RKO (cell line): ENCODE measurements at regions not wholly inside any gene's neighbourhood (a gene's known extent, or its start where the extent isn't known, plus 50 kb on each side); places are given as distances from the start of the nearest gene placed in this dataset.
"Not testable (repeated sequence)": the region's sequence is repeated elsewhere in the genome, so short reads cannot be mapped to it uniquely, and the experiment has no call there.

Experiments used
- DNase-seq: peaks from one replicate; pipeline ENCODE4 v3.0.0-alpha.2; 2016; ENCODE audit warnings: low spot score

- no peak for DNase-seq
Observed at GRCh38 chr4:7141151-7141834, 51.0 kb upstream of the SORCS2 start.

DNA sequence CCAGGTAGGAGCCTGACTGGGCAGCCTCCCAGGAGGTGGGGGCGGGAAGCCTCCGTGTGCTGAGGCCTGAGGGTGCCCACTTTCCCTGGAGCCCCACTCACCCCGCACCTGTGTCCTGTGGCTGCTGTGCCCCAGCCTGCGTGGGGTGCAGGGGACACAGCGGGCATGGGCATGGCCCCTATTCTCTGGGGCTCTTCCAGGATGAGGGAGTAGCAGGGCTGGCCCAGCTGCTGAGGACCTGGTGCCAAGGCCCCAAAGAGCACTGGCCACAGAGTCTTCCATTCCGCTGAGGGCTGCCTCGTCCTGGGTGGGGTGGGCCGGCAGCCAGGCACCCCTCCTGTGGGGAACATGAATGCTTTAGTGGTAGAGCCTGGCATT lies 51.7 kb upstream of the SORCS2 start:
- DNase-seq, result no peak

GRCh38 chr4:7140062-7140691 lies 52.2 kb upstream of the SORCS2 start:
- no peak for DNase-seq

DNA sequence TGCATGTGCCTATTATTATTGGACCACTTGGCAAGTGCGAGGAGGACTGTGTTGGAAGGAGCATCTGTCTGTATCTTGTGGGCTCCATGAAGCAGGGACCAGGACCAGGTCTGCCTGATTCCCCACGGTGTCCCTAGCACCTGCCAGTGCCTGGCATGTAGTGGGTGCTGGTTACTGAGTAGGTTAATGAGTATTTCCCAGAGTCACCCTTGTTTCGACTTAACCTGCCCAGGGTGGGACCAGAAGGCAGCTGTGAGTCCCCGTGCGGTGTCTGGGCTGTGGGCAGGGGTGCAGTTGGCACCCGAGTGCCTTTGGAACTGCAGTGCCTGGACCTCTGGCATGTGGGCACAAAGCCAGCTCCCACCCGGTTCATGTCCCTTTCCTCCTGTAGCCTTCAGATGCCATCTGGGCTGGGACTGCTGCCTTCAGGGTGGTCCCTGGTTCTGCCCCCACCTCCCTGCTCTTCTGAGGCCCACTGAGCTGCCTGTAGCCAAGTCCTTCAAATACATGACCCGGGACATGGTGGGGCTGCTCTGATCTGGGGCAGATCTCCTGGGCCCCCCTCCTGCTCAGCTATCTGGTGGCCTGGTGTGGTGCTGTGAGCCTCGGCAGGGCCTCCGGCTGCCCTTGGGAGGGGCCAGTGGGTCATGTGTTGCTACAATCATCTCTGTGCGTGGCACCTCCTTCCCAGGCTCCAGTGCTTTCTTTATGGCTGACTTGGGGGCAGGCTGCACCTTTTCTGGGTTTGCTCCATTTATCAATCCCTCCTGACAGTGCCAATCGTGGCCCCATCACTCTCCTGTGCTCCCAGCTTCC lies 53.0 kb upstream of the SORCS2 start:
- no peak for DNase-seq

- no peak for DNase-seq
Observed at GRCh38 chr4:7138223-7139166, 53.8 kb upstream of the SORCS2 start.

DNA sequence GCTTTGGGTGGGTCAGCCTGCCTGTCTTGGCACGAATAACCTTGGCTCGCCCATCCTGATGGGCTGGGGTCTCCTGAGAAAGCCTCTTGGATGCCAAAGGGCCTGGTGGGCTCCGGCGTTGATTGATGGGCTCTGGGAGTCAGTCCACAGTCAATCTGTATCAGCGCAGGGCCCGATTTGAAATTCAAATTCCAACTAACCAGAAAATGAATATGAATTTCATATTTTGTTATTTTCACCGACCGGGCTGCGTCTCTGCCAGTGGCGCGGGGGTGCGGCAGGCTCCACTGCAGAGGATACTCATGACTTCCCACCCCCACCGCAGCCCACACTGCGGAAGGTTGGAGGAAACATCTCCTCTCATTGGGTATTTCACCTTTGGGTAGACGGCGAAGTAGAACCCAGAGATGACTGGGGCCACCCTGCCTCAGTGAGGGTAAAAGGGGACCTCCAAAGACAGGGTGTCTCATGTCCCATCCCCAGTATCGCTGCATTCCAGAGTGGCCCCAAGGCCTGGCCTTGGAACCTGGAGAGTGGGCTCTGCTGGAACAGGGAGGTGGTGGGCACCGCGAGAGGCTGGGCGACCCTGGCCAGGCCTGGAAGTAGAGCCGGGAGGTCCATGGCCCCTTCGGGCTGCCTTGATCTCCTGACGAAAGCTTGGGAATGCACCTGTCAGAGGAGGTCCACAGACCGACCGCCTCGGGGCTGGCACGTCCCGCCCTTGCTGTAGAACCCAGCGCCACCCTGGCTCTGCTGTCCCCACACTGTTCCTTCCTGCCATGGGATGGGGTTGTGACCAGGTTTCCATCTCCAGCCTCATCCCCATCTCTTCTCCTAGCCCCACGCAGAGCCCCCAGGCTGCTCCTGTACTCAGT lies 54.8 kb upstream of the SORCS2 start:
- no peak for DNase-seq

DNA sequence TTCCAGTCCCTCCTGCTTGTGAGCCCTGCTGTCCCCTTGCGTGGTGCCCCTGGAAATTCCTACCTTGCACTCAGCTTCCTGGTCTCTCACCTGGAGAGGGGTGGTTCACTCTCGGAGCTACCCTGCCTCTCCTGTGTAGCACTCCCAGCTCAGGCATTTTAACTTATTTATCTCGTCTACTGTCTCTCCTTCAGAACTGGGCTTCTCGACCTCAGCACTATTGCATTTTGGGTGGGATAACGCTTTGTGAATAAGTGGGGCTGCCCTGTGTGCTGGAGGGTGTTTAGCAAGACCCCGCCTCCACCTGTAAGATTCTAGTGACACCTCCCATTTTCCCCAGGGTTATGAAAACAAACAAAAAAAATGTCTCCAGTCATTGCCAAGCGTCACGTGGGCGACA lies 56.0 kb upstream of the SORCS2 start:
- no peak for DNase-seq

GRCh38 chr4:7135389-7135746 lies 57.0 kb upstream of the SORCS2 start:
- DNase-seq, result no peak

GRCh38 chr4:7134737-7135388 lies 57.5 kb upstream of the SORCS2 start:
- no peak for DNase-seq

DNA sequence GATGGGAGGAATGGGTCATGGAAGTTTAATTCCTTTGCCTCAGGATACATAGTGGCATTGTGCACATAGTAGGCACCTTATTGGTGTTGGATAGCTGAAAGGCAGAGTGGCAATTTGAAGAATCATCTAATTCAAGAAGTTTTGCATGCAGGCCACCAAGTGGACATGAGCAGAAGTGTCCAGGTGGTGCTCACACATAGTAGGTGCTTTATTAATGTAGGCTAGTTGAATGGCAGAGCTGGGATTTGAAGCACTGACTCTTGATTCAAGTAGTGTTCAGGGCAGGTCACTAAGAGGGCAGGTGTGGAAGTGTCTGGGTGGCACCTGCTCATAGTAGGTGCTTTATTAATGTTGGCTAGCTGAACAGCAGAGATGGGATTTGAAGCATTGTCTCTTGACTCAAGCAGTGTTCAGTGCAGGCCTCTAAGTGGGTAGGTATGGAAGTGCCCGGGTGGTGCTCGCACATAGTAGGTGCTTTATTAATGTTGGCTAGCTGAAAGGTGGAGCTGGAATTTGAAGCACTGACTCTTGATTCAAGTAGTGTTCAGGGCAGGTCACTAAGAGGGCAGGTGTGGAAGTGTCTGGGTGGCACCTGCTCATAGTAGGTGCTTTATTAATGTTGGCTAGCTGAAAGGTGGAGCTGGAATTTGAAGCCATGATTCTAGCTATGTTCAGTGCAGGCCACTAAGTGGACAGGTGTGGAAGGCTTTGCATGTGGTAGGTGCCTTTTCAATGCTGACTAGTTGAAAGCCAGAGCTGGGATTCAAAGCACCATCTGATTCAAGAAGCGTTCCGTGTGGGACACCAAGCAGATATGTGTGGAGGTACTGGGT lies 58.3 kb upstream of the SORCS2 start:
- not testable (repeated sequence) for DNase-seq

DNA sequence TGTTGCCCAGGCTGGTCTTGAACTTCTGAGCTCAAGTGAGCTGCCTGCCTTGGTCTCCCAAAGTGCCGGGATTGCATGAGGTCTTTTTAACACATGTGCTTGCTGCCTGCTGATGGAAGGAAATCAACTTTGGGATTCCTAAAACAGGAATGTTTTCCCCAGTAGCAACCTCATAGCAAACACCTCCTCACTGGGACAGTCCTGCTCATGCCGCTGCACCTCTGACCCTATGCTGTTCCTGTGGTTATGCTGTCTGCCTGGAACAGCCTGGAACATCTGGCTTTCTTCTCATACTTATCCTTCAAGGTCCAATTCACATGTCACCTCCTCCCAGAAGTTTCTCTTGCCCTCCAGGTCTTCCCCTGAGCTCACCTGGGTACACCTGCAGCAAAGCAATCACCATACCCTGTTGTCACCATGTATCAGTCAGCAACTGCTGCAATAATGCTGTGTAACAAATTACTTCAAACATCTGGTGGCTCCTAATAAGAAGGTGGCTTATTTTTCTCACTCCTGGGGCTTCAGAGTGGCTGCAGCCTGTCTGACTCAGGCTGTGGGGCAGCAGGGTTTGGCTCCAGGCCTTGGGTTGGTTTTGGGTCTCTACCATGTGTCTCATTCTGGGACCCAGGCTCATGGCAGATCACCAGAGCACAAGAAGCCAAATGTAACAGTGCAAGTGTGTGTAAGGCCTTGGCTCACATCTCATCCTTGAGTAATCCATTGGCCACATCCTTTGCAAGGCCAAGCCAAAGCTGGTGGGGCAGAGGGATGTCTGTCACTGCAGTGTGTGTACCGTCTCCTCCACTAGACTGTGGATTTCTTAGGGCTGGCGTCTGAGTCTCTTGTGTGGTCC lies 59.4 kb upstream of the SORCS2 start:
- no peak for DNase-seq

DNA sequence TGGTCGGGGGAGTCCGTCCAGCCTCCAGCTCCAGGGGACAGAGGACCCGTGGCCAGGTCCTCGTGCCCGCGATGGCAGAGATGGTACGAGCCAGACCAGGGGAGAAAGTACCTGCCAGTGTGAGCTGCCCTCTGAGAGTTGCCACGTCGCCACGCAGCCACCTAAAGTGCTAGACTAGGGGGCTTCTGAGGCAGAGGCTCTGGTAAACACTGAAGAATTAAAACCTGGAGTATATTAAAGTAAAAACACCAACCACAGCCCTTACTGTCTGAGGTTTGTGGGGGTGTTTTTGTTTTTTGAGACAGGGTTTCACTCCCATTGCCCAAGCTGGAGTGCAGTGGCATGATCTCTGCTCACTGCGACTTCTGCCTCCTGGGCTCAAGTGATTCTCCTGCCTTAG lies 60.1 kb upstream of the SORCS2 start:
- no peak for DNase-seq

GRCh38 chr4:7131498-7132031 lies 60.8 kb upstream of the SORCS2 start:
- no peak for DNase-seq

GRCh38 chr4:7130621-7131211 lies 61.6 kb upstream of the SORCS2 start:
- DNase-seq, result no peak

DNA sequence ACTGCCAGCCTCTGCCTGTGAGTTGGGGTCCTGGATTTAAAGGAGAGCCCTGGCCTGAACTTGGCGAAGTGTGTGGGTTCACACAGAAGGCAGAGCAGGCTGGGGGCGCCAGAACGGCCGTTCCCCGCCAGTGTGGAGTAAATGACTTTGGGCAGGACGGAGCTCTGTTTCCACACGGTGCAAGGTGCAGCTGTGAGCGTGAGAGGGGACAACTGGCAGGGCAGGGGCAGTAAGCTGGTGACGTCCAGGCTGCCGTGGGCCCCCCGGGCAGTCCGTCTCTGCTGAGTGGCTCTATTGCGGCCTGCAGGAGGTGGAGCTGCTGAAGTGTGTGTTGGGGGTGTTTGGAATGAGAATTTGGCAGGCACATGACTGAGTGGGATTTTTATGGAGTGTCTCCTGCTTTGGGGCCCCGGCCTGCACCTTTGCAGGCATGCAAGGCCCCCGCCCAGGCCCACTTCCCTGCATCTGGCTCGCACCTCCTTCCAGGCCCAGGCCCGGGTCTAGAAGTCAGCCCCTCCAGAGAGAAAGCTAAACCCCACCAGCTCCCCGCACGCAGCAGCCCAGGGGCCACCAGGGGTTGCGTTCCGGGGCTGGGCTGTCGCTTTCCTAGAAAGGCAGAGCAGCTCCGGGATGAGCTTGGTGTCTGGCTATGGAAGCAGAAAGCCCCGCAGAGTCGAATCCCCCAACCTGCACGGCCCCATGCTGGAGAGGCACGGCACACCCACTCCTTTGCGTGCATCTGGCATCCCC lies 62.2 kb upstream of the GRPEL1 start:
- DNase-seq, result no peak

- DNase-seq, result no peak
Observed at GRCh38 chr4:7128644-7129043, 60.8 kb upstream of the GRPEL1 start.

GRCh38 chr4:7128234-7128633 lies 60.4 kb upstream of the GRPEL1 start:
- DNase-seq, result no peak
